Left ventricle myocardium inferior (tissue), 1 donor: ENCODE measurements at regions not wholly inside any gene's neighbourhood (a gene's known extent, or its start where the extent isn't known, plus 50 kb on each side); places are given as distances from the start of the nearest gene placed in this dataset.

Experiments
- DNase-seq: peaks from one replicate; pipeline ENCODE4 v3.0.0-alpha.2; 2020
- H3K27ac ChIP-seq: fragments of 200-600 bp; replicated peaks from 2 replicates; pipeline ENCODE4 v1.8.0; 2021
- H3K27me3 ChIP-seq: fragments of 200-600 bp; 2 replicates; pipeline ENCODE4 v1.8.0; 2021; ENCODE audit warnings: low read depth
- H3K36me3 ChIP-seq: fragments of 200-600 bp; 2 replicates; pipeline ENCODE4 v1.8.0; 2021
- H3K4me1 ChIP-seq: fragments of 200-600 bp; 2 replicates; pipeline ENCODE4 v1.8.0; 2021
- H3K4me3 ChIP-seq: fragments of 200-600 bp; 2 replicates; pipeline ENCODE4 v1.8.0; 2021; ENCODE audit warnings: mild to moderate bottlenecking, moderate library complexity
- H3K9me3 ChIP-seq: fragments of 200-600 bp; replicated peaks from 2 replicates; pipeline ENCODE4 v1.8.0; 2021
- CTCF ChIP-seq: fragments of 200-600 bp; IDR thresholded peaks from 2 replicates; pipeline ENCODE4 v1.8.0; 2021; ENCODE audit warnings: antibody characterized with exemption, mild to moderate bottlenecking, borderline replicate concordance
- intact Hi-C: fragments of 100-400 bp; cut with micrococcal nuclease; formaldehyde crosslinking; loops from one replicate; pipeline ENCODE4 v1.11.0; 2022
- donor health status: DM: no; HTN: yes; CAD: no; lungs with severe emphysema.

DNA sequence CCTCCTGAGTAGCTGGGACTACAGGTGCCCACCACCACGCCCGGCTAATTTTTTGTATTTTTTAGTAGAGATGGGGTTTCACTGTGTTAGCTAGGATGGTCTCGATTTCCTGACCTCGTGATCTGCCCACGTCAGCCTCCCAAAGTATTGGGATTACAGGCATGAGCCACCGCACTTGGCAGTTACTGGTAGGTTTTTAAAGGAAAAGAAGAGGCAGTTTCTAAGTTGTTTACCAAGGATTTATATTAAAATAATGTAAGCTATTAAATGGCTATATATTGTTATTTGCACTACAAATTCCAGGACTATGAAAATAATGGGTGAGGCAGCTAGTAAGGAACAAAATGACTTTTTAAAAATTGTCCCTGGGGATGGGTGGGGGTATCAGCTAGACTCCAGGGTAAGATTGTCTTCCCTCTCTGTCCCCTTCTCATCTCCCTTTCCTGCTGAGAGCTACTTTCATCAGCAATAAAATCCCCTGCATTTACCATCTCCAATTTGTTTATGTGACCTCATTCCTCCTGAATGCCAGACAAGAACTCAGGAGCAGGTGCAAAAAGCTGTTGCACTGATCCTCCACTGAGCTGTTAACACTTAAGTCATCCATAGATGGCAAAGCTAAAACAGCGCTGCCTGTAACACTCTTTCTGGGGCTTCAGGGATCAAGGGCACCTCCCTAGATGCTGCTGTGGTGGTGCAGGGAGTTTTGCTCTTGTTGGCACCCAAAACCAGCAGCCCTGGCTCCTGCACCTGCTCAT is 165.2 kb downstream of the ZPLD1 start:
- H3K4me3 ChIP-seq = no peak overlapping the region
- no peak for TF ChIP-seq CTCF
- DNase-seq = no peak
- H3K36me3 ChIP-seq = no peaks in the 10 kb centered on the region
- H3K4me1 ChIP-seq = no peaks in the 10 kb centered on the region
- intact Hi-C loops = no loop called here
- H3K9me3 ChIP-seq = no peaks in the 10 kb centered on the region
- no peaks in the 10 kb centered on the region for H3K27me3 ChIP-seq
- no peak overlapping the region for H3K27ac ChIP-seq

GRCh38 chr3:102605153-102605552 is 170.3 kb downstream of the ZPLD1 start:
- TF ChIP-seq CTCF = no peak
- Histone ChIP-seq H3K27me3 (no peaks in the 10 kb centered on the region), H3K27ac (no peak overlapping the region), H3K36me3 (no peaks in the 10 kb centered on the region), H3K9me3 (no peaks in the 10 kb centered on the region), H3K4me1 (no peaks in the 10 kb centered on the region), H3K4me3 (no peak overlapping the region)
- DNase-seq = no peak
- intact Hi-C loops = no loop called here

DNA sequence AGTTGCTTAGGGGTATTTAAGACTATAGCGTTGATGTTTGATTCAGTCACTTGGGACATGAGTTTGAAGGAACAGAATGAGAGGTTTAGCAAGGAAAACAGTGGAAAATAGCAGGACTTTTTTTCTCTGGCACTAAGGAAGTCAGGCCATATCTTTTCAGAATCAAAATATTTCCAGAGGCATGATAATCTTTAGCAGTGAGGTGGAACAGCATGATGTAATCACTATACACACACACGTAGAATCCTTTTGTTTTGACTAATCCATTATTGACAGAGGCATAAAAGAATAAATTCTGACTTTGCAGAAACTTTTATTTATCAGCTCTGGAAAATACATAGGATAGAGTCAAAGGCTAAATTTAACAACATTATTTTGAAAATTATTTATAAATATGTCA is 174.1 kb downstream of the ZPLD1 start:
- H3K27ac ChIP-seq = no peak overlapping the region
- H3K4me1 ChIP-seq = no peaks in the 10 kb centered on the region
- no peaks in the 10 kb centered on the region for H3K36me3 ChIP-seq
- no peak for DNase-seq
- H3K9me3 ChIP-seq = peaks cover 6% of the 10 kb centered on the region
- H3K4me3 ChIP-seq = no peak overlapping the region
- TF ChIP-seq CTCF = no peak
- intact Hi-C loops = no loop called here
- H3K27me3 ChIP-seq = no peaks in the 10 kb centered on the region

GRCh38 chr3:102614021-102614569 is 179.3 kb downstream of the ZPLD1 start:
- TF ChIP-seq CTCF = no peak

GRCh38 chr3:102614585-102614984 is 179.8 kb downstream of the ZPLD1 start:
- Histone ChIP-seq H3K9me3 (peaks cover 16% of the 10 kb centered on the region), H3K27me3 (no peaks in the 10 kb centered on the region), H3K4me3 (no peak overlapping the region), H3K4me1 (no peaks in the 10 kb centered on the region), H3K27ac (no peak overlapping the region), H3K36me3 (no peaks in the 10 kb centered on the region)
- DNase-seq = no peak
- no peak for TF ChIP-seq CTCF
- intact Hi-C loops = no loop called here

More at GRCh38 chr3:102614021-102614569, 179.3 kb downstream of the ZPLD1 start:
- Histone ChIP-seq H3K4me1 (no peaks in the 10 kb centered on the region), H3K27me3 (no peaks in the 10 kb centered on the region), H3K27ac (no peak overlapping the region), H3K36me3 (no peaks in the 10 kb centered on the region), H3K4me3 (no peak overlapping the region), H3K9me3 (peaks cover 16% of the 10 kb centered on the region)
- intact Hi-C loops = no loop called here
- no peak for DNase-seq
